EH (cell line): ENCODE measurements at regions not wholly inside any gene's neighbourhood (a gene's known extent, or its start where the extent isn't known, plus 50 kb on each side); places are given as distances from the start of the nearest gene placed in this dataset.
A peak's percentile ranks its signal among the peaks of the same experiment; 100 is the strongest.

Experiments
- DNase-seq: peaks from one replicate; pipeline ENCODE4 v3.0.0-alpha.2; 2015; ENCODE audit warnings: low read depth

DNA sequence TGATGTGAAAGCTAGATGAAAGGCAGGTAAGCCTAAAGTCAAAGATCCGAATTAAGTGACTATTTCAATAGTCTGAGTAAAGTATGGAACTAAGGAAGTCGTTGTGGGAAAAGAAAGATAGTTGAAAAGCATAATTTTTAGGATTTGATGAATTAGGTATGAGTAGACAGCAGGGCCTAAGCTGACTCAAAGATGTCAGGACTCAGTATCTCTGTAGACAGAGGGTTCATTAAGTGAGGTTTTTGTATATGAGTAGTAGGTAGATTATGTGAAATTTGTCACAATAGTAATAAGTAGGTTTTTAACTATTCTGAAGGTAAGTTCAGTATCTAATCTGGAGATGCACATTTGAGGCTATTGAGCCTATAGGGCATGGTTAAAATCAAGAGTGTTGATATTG lies 196.4 kb downstream of the RASSF9 start:
- DNase-seq = no peak

DNA sequence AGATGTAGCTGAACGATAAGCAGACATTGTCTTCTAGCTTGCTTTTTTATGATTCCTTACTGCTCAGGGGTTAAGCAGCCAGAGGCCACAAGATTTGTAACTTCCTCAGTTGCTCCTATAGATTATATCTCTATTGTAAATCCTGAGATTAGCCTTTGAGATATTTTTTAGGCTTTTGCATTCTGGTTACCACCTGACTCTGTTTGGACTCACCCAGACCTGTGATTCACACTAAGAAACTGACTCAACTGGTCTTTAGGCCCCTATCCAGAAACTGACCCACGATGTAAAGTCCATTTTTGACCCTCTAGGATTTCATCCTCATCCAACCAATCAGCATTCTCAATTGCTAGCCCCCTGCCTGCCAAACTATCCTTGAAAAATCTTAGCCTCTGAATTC lies 194.4 kb downstream of the RASSF9 start:
- DNase-seq = no peak

- no peak for DNase-seq
Observed at GRCh38 chr12:85642288-85642687, 193.9 kb downstream of the RASSF9 start.

- peak; percentile 54 for DNase-seq
Observed at GRCh38 chr12:85642808-85643207, 193.4 kb downstream of the RASSF9 start.

- no peak for DNase-seq
Observed at GRCh38 chr12:85644508-85644907, 191.7 kb downstream of the RASSF9 start.

DNA sequence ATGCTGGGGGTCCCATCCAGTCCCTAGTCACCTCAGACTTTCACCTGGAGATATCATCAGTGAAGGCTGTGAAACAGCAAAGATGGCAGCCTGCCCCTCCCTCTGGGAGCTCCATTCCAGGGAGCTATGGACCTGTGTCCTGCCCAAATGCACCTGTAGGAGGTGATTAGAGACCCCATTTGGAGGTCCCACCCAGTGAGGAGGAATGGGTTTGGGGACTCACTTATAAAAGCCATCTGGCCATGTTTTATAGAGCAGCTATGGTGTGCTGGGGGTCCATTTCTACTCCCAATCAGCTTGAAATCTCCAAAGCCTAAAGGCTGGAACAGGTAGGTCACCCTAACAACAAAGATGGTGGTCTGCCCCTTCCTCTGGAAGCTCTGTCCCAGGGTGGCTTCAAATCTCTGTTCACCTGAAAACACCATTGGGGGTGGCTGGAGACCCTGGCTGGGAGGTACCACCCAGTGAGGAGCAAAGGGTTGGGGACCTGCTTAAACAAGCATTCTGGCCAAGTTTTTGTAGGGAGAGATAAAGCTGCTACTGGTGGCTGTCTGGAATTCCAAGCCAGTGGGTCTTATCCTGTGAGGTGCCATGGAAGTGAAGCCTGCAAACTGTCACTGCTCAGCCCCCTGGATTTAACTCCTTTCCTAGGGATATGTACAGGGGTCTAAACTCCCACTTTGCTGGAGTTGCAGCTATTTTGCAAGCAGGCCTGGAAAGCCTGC lies 182.3 kb downstream of the RASSF9 start:
- DNase-seq = no peak

- DNase-seq = no peak
Observed at GRCh38 chr12:85654456-85654840, 181.8 kb downstream of the RASSF9 start.

- DNase-seq = no peak
Observed at GRCh38 chr12:85656561-85656960, 179.6 kb downstream of the RASSF9 start.

- DNase-seq = no peak
Observed at GRCh38 chr12:85657251-85657650, 179.0 kb downstream of the RASSF9 start.

GRCh38 chr12:85657836-85658630 lies 178.2 kb downstream of the RASSF9 start:
- DNase-seq = no peak

DNA sequence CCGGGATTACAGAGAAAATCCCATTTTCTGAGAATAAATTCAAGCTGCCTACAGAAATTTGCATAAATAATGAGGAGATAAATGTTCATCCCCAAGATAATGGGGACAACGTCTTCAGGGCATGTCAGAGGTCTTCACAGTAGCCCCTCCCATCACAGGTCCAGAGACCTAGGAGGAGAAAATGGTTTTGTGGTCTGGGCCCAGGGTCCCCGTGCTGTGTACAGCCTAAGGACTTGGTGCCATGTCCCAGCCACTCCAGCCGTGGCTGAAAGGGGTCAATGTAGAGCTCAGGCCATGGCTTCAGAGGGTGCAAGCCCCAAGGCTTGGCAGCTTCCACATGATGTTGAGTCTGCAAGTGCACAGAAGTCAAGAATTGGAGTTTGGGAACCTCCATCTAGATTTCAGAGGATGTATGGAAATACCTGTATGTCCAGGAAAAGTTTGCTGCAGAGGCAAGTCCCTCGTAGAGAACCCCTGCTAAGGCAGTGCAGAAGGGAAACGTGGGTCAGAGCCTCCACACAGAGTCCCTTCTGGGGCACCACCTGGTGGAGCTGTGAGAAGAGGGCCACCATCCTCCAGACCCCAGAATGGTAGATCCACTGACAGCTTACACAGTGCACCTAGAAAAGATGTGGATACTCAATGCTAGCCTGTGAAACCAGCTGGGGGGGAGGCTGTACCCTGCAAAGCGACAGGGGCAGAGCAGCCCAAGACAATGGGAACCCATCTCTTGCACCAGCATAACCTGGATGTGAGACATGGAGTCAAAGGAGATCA lies 176.3 kb downstream of the RASSF9 start:
- DNase-seq = no peak

- no peak for DNase-seq
Observed at GRCh38 chr12:85661461-85662206, 174.6 kb downstream of the RASSF9 start.

DNA sequence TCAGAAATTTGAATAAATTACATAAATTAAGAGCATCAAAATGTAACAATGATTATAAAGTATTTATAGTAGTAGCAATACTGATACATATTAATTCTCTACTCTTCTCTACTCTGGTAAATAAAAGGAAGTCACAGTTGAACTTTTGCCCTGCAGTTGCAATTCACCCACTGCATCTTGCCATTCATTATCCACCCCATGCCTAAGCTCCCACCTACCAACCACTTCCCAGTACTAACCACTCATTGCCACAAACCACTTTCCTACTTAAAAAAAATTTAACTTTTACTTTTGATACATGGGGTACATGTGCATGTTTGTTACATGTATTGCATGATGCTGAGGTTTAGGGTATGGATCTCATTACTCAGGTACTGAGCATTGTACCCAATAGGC lies 174.0 kb downstream of the RASSF9 start:
- DNase-seq = no peak

DNA sequence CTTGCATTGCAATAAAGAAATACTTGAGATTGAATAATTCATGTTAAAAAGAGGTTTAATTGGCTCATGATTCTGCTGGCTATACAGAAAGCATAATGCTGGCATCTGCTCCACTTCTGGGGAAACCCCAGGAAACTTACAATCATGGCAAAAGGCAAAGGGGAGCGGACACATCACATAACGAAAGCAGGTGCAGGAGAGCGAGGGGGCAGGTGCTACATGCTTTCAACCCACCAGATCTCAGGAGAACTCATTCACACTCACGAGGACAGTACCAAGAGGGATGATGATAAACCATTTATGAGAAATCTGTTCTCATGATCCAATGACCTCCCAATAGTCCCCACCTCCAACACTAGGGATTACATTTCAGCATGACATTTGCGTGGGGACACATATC lies 172.6 kb downstream of the RASSF9 start:
- DNase-seq = no peak

DNA sequence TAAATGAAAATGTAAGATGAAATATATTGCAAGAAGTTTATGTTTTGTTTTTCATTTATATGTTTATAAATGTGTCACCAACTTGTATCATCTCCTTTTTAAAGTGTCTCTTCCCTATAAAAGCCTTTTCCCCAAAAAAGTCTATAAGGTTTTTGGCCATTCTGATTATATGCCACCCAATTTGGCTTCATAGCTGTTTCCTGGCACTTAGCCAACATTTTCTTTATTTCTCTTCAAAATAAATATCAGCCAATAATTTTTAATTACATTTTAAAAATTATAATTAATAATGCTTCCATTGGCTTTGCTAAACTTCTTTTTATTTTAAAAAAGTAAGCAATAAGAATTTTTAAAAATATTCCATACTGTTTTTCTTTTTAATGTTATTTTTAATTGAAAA lies 171.8 kb downstream of the RASSF9 start:
- DNase-seq = no peak

DNA sequence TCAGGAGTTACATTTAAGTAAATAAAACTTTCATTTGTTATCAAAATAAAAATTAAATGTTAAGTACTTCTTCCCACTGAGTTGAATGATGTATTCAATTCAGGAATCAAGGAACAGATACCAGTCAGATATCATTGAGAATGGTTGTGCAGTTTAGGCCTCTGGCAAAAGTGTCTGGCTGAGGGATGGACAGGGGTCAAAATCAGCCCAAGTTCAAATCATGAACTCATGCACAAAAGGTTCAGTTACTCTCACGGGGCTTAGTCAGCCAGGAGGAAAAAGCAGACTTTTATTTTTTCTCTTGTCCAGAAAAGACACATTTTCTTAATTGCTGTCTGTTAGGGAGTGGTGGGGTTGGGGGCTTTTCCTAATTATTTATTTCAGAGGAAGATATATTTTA lies 166.3 kb downstream of the RASSF9 start:
- DNase-seq = no peak

DNA sequence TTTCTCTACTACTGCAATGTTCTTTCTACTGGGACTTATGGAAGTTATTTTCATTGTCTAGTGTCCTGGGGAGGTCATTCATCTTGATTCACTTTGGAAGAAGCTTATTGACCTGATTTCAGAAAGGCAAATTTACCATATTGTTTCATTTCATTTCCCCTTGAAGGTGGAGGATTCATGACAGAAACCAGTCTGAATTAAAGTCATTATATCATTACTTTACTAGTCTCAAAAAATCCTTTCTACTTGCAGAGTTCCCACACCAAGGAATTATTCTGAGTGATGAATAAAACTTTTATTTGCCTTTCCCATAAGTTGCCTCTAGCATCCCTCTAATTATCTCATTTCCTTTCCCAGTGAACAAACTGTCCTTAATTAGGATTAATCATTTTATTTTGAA lies 163.8 kb downstream of the RASSF9 start:
- DNase-seq = no peak

DNA sequence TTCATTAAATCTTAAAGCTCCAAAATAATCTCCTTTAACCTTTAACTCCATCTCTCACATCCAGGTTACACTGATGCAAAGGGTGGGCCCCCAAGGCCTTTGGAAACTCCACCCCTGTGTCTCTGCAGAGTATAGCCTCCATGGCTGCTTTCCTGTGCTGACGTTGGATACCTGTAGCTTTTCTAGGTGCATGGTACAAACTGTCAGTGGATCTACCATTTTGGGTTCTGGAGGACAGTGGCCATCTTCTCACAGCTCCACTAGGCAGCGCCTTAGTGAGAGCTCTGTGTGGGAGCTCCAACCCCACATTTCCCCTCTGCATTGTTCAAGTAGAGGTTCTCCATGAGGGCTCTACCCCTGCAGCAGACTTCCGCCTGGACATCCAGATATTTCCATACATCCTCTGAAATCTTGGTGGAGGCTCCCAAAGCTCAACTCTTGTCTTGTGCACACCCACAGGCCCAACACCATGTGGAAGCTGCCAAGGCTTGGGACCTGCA lies 162.2 kb downstream of the RASSF9 start:
- no peak for DNase-seq

GRCh38 chr12:85676816-85677749 lies 159.1 kb downstream of the RASSF9 start:
- no peak for DNase-seq

GRCh38 chr12:85679296-85679695 lies 156.9 kb downstream of the RASSF9 start:
- DNase-seq = no peak

DNA sequence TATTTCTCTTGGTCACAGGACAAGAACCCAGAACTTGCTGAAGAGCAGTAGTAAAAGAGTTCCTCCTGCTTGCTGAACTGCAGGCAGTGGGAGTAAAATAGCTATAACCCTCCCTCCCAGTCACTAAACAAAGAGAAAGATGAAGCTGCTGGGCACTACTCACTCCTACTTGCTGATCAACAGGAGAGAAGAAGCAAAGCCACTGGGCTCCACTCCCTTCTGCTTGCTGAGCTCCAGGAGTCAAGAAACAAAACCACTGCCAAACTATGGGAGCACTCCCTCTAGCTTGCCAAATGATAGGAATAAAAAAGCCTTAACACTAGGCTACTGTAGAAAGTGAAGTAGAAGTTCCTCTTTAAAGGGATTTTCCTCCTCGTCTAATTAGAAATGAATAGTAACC lies 155.3 kb downstream of the RASSF9 start:
- DNase-seq = no peak
